IPS-NIHi7 (cell line): ENCODE measurements at regions not wholly inside any gene's neighbourhood (a gene's known extent, or its start where the extent isn't known, plus 50 kb on each side); places are given as distances from the start of the nearest gene placed in this dataset.

ENCODE experiments used
- DNase-seq: peaks from one replicate; pipeline ENCODE4 v3.0.0; 2012; ENCODE audit warnings: mixed read lengths; ENCODE audit errors: extremely low spot score

DNA sequence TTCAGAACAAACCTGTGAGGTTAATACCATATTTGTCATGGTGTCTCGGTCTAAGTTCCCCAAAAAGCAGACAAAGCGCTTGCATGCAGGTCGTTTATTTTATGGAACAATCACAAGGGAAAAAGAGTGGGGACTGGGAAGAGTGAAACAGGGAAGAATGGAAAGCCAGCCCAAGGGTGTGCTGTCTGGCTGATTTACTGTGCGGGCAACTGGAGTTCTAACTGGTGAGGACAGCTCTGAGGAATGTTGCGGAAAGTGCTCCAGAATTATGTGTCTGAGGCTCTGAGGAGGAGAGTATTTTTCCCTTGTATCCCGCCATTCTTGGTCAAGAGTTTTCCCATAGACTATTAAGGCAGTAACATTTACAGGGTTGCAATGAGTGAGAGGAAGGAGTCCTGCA lies 465.4 kb downstream of the RMST start:
- DNase-seq: no peak

DNA sequence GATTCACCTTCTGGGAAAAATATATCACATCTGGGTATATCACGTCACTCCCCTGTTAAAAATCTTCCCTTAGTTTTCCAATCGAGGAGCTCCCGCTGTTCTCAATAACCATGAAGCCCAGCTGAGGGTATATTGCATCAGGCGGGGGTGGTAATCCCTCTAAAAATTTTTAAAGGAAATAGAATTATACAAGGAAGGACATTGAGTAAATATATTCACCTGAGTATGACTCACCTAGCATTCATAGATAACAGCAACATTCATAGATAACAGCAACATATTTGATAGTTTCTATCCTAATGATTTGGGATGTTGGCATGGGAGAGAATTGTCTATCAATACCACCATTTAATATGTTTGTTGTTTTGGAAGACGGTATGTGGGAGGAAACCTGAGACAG lies 473.6 kb downstream of the RMST start:
- no peak for DNase-seq

DNA sequence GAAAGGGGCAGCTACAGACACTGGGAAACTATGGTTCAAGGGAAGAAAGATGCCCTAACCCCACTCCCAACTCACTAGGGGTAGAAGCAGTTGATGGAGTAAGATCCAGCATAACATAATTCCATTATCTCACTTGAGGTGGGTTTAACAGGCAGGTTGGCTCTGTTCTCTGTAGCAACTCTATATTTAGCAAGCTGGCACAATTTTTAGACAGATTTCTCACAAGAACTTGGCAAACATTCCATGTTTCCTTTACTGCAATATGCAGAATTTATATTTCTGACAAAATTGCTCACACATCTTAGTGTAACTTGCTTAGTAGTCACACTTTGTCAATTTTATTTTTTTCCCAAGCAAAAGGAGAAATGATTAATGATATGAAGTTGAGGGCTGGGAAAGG lies 475.4 kb downstream of the RMST start:
- DNase-seq: no peak

DNA sequence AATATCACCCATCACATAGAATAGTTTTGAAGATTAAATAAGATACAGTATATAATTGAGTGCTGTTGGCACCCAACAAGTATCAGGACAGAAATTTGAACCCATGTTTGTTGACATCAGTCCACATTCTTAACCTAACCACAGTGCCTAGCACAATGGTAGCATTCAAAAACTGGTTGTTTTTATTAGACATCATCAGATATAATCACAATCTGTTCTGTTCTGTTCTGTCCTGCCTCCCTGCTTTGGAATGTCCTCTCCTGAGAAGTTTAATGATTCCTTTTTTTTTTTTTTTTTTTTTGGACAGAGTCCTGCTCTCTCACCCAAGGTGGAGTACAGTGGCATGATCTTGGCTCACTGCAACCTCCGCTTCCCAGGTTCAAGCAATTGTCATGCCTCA lies 476.6 kb downstream of the RMST start:
- DNase-seq: no peak

DNA sequence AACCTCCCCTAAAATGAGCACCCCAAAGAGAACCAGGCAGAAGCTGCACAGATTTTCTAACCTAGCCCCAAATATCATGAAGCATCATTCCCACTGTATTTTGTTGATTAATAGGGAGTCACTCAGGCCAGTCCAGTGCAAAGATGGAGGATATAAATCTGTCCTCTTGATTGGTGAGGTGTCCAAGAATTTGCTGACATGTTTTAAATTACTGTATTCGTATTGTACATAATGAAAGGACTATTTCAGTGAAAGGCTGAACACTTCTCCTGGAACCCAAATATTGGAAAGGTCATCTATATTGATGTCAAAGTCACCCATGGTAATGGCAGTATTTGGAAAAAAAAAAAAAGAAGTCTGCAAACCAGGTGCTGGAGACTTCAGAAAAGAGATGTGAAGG lies 477.5 kb downstream of the RMST start:
- DNase-seq: no peak

DNA sequence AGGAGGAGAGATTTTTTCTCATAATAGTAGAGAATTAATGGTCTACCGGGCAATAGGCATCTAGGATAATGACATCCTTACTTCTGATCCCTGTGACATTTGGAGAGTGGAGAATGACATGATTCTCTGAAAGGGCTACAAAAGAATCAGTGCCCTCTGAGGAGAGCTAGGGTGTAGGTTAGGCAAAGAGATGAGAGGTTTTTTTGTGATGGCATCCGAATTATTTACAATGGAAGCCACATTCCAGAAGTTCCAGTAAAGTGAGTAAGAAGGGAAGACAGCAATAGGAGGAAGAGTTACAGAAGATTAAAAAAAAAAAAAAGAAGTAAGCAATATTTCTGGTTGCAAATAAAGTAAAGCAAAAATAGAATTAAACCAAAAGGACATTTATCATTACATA lies 478.0 kb downstream of the RMST start:
- DNase-seq: no peak

DNA sequence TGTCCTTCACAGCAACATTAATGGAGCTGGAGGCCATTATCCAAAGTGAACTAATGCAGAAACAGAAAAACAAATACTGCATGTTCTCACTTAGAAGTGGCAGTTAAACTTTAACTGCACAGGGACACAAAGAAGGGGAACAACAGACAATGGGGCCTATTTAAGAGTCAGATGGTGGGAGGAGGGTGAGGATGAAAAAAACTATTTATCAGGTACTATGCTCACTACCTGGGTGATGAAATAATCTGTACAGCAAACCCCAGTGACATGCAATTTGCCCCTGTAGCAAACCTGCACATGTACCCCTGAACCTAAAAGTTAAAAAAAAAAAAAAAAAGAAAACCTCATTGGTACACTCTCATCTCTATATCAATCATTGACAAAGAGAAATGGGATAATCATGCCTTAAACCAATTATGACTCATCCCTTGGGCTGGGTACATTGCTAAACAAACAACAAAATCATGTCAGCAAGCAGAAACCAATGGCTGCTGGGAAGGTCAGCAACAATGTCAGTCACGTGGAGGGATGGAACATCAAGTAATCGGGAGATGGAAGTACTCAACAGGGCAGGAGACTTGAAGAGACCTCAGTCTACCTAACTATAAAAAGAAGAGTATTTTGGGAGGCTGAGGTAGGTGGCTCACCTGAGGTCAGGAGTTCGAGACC lies 479.2 kb downstream of the RMST start:
- no peak for DNase-seq

DNA sequence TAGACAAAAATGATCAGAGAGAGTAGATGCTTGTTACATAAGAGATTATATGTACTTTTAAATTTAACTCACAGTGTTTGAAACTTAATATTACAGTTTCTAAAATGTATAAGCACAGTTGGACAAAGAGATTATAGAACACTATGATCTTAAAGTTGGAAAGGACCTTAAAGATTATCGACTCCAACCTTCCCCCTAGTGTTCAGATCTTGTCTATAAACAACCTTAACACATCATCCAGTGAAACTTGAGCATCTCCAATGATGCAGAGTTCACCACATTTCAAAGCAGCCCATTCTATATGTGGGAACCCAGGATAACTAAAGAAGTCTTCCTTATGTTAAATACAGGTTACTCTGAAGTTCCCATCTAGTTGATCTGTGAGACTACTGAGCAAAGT lies 480.8 kb downstream of the RMST start:
- no peak for DNase-seq

DNA sequence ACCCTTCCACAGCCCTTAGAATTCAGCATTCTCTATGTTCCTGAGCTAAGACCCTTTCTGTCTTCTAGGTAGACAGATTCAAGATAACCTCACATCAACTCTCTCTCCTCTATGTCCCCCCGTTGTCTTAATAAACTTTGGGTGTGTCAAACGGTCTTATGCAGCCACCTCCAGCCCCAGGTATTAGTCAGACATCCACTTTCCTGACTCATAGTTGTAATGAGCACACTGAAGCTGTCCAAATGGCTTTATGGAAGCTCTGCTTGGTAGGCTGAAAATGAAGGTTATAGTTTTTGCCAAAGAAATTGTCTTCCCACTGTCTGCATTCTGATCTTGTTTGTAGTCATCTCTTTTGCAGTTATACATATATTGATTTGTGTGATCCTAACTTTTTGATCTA lies 482.0 kb downstream of the RMST start:
- no peak for DNase-seq

DNA sequence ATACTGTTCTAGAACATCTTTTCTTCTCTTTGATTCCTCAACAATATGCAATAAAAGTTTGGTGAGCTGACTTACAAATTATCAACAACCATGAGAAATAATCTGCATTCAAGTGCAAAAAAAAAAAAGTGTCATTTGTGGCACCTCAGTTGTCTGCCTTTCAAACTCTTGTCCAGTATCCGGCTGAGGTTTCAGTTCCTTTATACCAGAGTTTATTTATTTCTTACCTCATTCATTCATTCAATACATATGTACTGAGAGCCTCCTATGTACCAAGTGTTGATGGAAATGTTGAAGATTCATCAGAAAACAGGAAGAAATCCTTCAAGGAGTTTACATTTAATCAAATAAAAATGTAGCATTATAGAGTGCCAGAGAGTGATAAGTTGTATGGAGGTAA lies 484.1 kb downstream of the RMST start:
- DNase-seq: no peak

DNA sequence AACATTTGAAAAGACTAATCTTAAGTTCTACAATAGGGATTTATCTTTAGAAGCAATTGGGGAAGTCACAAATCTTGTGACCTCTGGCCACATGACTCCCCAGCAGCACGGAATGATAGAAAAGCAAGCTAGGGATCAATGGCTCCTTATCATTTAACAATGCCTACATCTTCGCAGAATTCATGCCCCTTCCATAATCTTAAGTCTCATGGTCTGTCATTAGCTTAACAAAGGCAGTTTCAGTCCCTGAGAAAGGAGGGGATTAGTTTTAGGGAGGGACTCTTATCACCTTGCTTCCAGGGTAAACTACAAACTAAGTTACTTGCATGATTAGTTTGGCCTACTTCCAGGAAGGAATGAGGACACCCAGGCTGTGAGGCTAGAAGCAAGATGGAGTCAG lies 486.0 kb downstream of the RMST start:
- DNase-seq: no peak

DNA sequence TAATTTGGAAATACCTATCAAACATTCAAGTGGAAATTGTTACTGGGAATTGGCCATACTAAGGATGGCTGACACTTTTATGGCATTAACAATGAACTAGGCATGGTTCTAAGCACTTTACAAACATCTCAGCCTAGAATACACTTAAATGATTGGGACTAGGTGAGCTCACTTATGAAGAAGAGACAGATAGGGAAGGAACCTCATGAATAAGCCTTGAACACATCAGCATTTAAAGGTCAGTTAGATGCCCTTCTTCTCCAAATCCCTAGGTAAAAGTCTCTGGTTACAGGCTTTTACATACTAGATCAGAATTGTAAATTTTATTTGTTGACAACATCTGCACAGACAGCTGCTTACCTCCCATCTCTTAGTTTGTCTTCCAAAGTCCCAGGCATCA lies 488.6 kb downstream of the RMST start:
- no peak for DNase-seq

DNA sequence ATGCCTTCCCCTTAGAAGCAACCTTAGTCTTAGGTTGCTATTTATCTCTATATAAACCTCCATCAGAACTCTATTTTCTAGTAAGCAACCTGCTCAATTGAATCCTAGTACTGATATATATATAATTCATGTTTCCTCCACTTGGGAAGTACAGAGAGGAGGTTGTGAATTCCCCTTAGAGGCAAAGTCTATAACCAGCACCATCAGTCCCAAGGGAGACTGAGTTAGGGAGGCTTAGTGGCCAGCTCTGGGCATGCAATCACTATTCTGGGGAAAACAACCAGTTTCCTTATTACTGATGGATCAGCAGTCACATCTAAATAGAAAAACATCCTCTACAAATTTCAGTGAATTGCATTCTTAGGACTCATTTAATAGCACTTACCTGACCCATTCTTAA lies 489.1 kb downstream of the RMST start:
- DNase-seq: no peak

DNA sequence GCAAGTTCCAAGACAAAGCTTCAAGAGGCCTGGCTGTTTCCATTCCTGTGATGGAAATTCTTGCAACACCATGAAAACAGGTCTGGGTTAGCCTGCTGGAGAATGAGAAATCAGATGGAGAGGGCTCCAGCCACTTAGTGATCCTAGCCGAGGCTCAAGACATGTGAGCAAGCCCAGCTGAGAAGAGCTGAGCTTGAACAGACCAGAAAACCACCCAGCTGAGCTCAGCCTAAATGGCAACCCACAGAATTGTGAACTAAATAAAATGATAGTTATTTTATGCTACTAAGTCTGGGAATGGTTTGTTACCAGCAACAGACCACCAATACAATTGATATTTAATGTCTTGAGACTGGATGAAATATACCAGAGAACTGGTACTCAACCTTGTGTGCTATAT lies 494.5 kb downstream of the RMST start:
- DNase-seq: no peak

DNA sequence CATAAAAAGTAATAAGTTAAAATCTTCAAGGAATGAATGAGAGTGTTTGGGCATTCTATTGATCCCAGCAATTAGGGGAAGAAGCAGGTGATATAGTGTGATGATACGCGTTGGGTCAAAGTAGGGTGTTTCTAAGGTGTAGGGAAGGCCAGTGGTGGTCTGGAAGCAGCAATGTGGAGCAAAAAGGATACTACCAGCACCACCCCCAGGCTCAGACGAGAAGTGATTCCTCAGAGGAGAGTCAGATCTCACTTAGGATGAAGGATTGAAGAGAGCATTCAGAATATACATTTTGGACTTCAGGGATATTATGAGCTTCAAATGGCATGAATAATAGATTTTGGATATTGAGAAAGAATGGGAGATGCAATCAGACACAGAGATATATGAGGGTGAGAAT lies 497.6 kb downstream of the RMST start:
- peak; percentile 48 for DNase-seq

DNA sequence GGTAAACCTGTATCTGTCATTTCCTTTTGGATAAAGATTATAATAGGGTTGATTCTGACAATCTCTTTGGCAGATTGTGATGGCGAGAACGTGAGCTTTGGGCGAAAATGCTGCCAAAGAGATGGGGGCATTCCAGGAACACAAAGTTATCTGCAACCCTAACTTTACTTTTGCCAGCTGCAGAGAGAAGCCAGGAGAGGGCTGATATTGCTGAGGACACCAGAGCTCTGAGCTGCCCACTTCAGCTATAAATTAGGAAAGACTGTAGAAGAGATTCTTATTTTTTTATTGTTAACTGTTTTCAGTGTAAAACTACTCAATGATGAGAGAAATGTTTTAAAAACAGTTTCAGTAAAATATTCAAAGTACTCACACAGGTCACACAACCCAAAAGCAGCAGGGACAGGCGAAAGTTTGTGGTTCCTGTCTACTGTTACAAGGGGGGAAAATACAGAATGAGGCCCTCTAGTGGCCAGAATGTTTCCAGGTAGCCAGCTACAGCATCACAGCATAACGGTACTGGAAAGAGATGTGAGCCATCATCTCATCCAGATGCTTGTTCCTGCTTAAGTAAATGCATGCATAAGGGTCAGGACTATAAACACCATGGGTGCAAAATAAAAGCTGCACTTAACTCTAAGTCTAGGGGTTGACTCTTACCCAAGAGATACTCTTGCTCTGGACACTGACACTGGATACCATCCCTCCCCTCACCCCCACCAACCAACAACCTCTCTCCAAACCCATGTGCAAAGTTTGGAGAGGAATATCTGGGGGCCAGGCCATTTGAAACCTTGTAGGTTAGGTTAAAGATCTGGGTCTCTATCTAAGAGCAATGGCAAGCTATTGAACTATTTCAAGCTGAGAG lies 498.4 kb downstream of the RMST start:
- DNase-seq: peak; percentile 64

DNA sequence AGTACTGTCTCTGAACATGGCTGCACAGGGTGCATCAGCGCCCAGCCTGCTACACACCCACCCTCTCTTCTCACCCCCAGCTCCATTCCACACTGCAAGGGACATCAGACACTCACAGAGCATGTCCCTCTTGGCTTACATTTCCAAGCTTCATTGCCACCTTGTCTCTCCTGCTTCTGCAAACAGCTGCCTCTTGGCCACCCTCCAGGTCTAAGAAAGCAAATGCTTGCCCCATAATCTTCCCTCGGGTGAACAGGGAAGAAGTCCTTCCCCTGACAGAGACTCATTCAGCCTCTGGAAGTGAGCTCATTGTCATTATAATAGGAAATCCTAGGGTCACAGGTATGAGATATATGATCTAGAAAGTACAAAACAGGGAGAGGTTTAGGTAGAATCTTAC lies 505.2 kb downstream of the RMST start:
- DNase-seq: no peak

DNA sequence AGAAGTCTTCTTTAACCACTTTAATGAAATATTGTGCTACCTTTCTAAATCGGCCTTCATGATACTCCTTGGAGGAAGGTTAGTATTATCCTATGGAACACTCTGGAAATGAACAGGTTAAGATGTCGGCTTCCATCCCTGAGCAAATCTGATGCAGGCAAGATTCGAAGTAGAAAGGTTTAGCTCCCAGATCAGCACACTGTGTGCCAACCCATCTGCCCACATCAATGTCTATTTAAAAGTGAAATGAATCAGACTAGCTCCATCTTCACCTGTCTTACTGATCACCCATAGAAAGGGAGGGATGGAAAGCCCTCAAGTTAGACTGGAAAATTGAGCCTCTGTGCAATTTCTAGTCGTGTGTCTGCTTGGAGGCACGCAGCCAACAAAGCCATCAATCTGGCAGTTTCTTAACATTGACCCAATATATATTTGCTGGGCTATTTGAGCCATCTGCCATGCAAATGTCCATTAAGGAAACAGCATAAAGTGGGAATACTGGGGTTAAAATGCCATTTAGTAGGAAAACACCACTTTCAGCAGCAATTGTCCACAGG lies 506.1 kb downstream of the RMST start:
- DNase-seq: no peak

DNA sequence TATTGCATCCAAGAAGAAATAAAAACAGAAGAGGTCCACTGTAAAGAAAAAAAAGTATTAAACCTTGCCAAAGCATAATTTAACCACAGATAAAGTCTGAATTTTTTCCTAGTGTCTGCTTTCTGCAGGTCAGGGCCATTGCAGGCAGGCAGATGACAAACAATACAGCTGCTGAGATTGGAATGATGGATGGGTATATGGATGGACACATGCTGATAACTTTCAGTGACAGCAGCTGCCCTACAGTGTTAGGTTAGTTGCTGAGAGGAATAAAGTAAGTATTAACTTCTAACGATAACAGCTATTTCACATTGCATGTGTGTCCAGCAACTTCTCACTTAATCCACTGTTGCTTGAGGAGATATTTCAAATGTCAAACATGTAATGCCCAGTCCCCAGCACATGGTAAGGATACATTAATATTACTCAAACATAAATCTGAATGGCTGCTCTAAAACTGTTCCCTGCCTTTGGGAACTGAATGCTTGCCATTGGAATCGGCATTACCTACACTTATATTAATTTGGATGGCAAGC lies 515.3 kb downstream of the RMST start:
- no peak for DNase-seq

DNA sequence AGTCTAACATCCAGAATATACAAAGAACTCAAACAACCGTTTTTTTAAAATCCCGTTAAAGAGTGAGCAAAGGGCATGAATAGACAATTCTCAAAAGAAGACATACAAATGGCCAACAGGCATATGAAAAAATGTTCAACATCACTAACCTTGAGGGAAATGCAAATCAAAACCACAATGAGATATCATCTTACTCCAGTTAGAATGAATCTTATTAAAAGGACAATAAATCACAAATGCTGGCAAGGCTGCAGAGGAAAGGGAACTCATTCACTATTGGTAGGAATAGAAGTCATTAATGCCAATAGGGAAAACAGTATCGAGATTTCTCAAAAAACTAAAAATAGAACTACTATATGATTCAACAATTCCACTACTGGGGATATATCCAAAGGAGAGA lies 520.1 kb downstream of the RMST start:
- no peak for DNase-seq

DNA sequence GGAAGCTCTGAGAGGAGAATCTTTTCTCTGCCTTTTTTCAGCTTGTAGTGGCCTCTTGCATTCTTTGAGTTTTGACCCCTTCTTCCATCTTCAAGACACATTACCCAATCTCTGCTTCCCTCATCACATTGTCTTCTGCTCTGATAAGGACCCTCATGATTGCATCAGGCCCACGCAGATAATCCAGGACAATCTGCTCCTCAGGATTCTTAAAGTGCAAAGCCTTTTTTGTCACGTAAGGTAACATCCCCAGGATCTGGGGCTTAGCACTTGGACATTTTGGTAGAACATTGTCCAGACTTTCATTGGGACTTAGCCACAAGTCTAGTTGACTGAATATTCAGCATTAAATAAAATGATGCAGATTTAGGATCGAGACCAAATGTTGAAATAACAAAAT lies 521.2 kb downstream of the RMST start:
- DNase-seq: no peak

DNA sequence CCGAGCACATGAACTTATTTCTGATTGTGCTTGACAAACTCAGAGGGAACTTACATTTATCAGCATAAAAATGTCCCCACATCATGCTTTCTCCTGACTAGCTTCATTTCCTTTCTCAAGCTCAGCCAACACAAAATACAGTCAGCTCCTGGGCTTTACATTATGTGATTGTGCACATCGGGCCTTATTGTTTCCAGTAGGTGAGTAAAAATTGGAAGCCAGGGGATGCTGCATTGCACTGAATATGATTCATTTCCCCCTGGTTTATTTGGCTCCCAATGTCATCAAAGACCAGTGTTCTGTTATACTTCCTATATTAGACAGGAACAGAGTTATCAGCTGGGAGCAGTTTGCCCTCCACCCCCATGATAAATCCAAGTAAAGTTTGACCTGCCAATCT lies 521.8 kb downstream of the RMST start:
- no peak for DNase-seq

DNA sequence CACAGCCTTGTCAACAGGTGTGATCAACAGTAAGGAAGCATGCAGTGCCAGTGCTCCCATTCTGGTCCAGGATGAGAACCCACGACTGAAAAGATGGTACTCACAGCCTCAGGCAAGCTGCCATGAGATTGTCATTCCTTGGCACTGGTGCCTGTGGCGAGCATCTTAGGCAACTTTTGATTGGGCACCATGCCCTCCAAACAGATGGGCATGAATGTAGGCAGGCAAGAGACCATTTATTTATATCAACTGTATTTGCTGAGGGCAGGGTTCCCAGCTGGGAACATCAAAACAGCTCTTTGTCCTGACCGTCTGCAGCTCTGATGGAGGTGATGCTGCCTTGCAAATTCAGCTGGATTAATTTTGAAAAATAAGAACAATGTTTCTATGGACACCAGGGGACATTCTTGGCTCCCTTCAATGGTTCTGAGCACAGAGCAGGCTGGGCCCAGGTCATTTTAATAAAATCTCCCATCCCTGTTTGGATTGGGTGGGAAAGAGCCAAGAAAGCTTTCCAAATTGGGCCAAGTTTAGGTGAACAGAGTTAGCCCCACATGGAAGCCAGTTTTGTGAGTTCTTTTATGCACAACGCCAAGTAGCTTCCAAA lies 522.5 kb downstream of the RMST start:
- DNase-seq: no peak
